HK-2 (cell line): ENCODE measurements at regions not wholly inside any gene's neighbourhood (a gene's known extent, or its start where the extent isn't known, plus 50 kb on each side); places are given as distances from the start of the nearest gene placed in this dataset.
"Not testable (repeated sequence)": the region's sequence is repeated elsewhere in the genome, so short reads cannot be mapped to it uniquely, and the experiment has no call there.

Experiments
- DNase-seq: peaks from one replicate; pipeline ENCODE4 v3.0.0-alpha.2; 2018; ENCODE audit not compliant: unreplicated experiment

DNA sequence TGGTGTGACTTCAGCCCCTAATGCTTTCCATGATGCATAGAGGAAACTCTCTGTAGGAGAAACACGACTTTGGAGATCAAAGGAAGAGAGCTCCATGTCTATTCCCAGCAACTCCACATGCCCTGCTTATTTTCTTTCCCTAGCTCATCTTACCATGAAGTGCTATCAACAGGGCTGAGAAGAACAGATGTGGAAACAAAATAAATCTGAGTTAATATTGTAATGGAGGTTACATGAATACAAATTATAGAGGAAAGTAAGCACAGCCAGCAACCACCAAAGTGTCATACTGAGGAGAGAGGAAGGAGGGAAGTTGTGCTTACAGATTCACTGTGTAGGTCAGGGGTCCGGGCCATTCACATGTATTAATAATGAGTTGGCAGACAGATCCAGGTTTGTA is 157.5 kb downstream of the RFPL4B start:
- DNase-seq, result no peak

DNA sequence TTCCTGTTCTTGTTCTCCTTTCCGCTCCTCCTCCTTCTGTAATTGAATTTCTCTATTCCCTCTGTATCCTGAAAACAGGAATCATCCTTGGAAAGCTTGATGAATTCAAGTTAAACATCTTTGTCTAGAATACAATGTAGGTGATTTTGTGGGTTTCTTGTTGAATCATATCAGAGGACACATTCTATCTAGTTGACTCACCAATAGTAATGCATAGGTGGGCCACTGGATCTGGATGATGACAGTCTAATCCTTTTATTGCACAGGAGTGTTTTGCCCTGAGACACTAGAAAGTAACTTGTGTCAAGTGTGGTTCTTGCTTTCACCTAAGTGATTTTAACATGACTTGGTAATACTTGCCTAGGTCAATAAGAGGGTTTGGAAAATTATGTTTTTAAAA is 164.3 kb downstream of the RFPL4B start:
- DNase-seq, result no peak

DNA sequence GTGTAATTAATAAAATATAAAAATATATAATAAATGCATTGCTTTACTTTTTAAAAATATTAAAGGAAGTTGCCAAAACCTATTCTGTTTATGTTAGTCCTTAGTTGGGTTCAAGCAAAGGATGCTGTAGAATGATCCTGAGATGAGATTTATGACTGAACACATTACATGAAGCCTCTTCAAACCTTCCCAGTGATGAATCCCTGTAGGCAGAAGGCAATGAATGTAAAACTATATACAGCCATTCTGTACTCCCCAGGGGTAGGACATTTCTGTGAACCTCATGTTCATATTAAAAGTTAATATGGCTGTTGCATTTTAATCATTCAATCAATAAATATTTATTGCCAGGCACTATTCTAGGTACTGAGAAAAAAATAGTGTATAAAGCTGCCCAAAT is 166.0 kb downstream of the RFPL4B start:
- DNase-seq, result no peak

GRCh38 chr6:112522587-112522986 is 175.5 kb downstream of the RFPL4B start:
- DNase-seq, result no peak

DNA sequence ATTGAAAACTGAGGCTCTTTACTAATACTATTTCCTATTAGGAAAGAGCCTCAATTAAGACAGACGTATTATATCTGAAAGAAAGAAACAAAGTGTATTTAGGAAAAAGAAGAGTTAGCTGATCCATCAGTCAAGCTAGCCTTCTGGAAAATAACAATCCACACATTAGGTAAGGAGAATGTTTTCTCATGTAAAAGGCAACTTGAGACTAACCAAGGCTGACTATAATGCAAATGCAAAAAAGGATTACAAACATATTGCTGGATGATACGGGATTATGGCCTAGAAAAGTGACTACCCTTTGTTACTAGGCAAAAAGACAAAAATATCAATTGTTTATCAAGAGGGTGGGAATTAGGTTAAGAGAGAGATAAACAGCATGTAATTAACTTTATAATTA is 176.9 kb downstream of the RFPL4B start:
- DNase-seq, result no peak

DNA sequence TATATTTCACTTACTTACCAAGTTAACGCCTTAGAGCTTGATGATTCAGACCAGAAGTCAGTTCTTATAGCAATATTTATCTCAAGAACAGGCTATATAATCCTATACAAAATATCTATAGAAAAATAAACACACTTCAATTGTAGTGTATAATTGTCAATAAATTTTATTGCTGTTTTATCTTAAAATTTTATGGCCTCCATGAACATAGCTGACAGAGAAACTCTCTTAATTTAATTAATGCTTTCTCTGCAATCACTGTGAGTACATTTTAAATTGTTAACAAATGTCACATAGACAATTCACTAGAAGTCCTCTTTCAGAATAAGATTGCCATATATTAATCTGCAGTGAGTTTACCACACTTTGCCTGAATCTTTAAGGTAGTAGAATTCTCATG is 178.6 kb downstream of the RFPL4B start:
- no peak for DNase-seq

DNA sequence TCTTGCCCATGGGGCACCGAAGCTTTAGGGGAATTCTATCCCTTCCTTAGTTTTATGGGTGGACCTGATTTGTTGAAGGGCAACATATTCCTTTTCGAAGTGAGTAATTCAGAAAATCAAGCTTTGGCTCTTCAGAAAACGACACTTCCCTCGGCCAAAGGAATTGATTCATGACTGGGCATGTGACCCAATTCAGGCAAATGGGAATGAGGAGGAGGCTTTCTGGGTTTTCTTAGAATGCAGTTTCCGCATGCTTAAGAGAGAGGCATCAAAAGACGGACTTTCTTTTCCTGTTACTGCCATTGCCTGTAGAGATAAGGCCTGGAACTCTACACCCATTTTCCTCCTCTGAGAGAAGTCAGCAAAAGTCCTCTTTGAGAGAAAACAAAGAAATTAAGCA is 179.5 kb downstream of the RFPL4B start:
- DNase-seq, result no peak

GRCh38 chr6:112528306-112528705 is 181.2 kb downstream of the RFPL4B start:
- DNase-seq, result not testable (repeated sequence)

- no peak for DNase-seq
Measured at GRCh38 chr6:112535816-112536215, 188.7 kb downstream of the RFPL4B start.

DNA sequence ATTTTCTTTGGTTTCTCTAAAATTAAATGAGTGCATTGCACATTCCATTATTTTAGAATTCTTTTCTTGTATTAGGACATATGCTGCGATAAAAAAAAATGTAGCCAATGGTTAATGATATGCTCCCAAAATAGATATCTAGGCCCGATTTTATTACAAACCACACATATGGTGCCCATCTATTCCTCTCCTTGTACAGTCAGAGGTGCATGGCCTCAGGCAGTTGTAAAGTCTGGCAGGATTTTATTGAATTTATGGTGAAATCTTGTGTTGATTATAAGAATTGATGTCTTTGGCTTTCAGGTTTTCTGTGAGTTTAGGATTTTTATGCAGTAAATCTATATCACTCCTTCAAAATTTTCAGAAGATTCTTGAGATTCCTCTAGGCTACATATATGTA is 192.2 kb downstream of the RFPL4B start:
- DNase-seq, result no peak

- not testable (repeated sequence) for DNase-seq
Measured at GRCh38 chr6:112541847-112542246, 194.7 kb downstream of the RFPL4B start.

GRCh38 chr6:112547321-112548085 is 200.4 kb downstream of the RFPL4B start:
- DNase-seq, result not testable (repeated sequence)

DNA sequence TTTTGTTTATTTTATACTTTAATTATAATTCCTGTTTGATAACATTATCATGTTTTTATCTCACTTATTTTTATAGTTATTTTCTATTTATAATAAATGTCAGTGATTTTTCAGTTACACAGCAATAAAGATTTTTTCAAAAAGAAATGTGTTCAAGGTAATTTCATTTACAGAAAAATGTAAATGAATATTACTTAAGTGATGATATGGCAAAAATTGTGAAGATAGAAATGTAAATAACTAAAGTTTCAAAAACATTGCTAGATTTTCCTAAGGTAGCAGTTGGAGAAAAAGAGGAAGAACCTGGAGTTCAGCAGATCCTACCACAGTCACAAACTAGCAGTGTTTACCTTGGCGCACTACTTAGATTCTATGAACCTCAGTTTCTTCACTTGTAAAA is 202.6 kb downstream of the RFPL4B start:
- DNase-seq, result no peak

DNA sequence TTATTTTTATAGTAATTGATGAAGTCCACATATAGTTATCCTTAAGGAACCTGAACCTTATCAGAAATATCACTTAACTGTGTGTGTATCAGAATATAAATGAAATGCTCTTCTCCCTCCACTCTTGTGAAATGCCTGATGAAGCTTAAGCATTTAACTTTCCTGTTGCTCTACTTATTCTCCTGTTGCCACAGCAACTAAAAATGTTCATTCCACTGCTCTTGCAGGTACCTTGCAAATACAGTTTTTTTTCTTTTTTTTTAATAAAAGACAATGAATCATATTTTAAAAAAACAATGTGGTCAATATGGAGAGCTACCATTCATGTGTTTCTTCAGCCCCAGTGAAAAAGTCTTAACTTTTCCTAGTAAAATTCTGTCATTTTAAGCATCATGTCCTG is 210.3 kb downstream of the RFPL4B start:
- no peak for DNase-seq

GRCh38 chr6:112557961-112558360 is 210.8 kb downstream of the RFPL4B start:
- no peak for DNase-seq

DNA sequence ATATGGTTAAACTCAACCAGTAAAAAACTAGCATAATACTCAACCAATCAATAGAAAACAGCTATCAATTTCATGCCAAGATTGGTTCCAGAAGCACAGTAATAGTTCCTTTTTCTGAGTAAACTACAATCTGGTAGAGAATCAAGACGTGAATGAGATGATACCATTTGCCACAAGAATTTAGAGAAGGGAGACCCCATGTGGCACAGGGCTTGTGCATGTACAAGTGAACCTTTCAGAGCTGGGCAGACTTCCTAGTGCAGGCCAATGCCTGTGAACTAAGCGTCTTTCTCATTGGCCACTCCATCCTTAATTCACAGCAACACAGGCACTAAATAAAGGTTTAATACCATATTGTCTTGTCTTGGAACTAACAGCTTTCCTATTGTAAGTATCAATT is 213.5 kb downstream of the RFPL4B start:
- no peak for DNase-seq

DNA sequence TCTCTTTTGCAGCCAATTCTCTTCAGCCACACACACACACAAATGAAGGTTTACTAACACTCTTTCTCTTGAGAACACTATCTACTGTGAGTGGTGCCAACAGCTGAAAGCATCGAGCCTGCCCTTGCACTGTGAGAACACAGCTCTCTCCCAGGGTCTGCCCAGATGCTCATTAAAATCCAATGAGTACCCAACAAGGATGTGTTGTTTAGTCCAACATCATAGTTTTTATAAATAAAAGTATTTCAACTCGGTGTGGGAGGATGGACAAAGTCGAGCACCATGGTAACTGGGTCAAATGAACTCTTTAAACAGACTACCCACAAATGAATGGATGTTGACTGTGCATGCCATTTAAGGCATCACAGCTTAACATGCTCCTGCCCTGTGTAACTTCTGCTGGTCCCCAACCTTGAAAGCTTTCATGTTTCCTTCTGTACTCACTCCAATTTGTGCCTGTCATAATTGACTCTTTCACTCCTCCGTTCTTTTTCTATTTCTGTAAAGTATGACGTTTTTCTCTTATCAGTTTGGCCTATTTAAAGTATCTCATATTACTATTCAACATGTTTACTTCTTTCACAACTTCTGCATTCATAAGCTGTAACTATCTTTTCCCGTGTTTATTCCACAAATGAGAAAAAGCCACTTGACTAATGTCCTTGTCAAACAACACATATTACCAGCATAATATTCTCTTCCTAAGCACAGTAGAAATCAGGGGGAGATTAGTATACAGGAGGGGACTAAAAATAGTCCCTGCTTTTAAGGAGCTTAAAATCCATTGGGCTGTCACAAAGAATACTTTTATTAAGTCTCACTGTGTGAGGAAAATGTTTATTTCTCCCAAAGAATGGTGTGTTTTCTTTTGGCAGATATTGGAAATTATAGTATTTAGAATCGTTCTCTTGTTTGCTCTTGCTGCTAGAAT is 215.4 kb downstream of the RFPL4B start:
- DNase-seq, result no peak

GRCh38 chr6:112563368-112563767 is 216.2 kb downstream of the RFPL4B start:
- peak; percentile 27 for DNase-seq

DNA sequence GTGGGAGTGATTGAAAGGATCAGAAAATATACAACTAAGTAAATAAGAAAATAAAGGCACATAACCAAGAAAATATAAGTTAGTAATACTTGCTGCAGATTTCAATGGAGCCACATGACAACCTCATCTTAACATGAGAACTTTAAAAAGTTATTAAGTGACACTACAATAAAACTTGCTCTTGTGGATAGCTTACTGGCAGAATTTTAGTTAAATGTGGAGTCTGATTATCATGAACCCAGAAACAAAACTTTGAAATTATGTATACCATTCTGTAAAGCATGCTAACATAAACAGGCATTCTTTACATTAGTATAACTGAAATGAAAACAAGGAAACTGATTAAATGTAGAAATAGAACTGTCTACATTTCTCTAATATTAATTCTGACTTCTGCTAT is 220.9 kb downstream of the RFPL4B start:
- no peak for DNase-seq

DNA sequence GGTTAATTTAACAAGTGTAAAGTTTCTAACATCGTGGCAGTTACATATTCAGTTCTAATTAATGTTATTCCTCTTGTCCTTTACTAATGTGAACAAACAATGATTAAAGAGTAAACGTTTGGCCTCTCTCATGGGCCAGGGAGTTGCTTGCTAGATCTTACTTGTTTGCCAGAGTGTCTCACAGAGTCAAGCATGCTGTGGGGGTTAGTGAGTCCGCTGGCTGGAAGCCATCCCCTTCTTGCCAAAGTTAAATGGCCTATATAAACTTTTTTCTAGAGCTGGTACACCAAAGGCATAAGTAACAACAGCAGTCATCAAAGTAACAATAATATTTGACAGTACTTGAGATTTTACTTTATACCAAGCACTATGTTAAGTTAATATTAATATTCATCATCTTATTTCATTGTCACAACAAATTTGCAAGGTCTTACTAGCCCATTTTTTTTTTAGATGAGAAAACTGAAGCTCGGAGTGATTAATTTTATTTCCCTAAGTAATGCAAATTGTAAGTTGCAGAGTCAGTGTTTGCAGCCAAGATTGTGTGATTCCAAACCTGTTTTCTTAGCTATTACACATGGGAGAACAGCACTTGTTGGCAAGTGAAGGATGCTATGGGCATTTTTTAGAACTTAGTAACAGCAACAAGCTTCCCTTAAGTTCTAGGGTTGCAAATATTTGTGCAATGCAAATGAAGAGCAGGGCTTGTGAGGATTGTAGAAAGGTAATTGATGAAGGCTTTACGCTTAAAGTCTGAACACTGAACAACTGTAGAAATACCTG is 224.5 kb downstream of the RFPL4B start:
- DNase-seq, result no peak

DNA sequence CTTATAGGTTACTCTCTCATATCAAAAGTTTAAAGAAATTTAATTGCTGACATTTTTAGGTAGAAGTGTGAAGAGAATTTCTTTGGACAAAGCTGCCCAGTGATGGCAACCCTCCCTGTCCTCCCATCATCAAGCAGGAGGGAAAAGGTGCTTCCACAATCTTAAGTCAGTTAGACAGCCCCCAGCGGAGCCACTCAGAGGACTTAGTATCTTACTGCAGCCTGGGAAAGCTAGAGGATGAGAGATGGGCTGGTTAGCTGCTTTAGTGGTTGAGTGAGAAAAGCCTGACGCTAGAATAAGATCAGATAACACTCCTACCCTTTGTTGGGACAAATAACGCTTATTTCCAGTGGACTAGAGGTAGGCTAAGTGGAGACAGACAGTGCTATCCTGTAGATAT is 227.1 kb downstream of the RFPL4B start:
- no peak for DNase-seq

GRCh38 chr6:112575309-112575834 is 228.2 kb downstream of the RFPL4B start:
- DNase-seq, result no peak
